ENCODE measurements at regions not wholly inside any gene's neighbourhood (a gene's known extent, or its start where the extent isn't known, plus 50 kb on each side); places are given as distances from the start of the nearest gene placed in this dataset.

- no peak for DNase-seq
Observed at GRCh38 chr22:25368271-25368670, 148.8 kb downstream of the CRYBB2 start.

- DNase-seq, result no peak
Observed at GRCh38 chr22:25369041-25369440, 149.6 kb downstream of the CRYBB2 start.

GRCh38 chr22:25370322-25370721 is 150.9 kb downstream of the CRYBB2 start:
- no peak for DNase-seq

- no peak for DNase-seq
Observed at GRCh38 chr22:25372000-25372595, 152.7 kb downstream of the CRYBB2 start.

- no peak for DNase-seq
Observed at GRCh38 chr22:25373961-25374360, 154.5 kb downstream of the CRYBB2 start.

GRCh38 chr22:25374869-25375268 is 155.4 kb downstream of the CRYBB2 start:
- DNase-seq, result no peak

- no peak for DNase-seq
Observed at GRCh38 chr22:25375683-25376082, 156.2 kb downstream of the CRYBB2 start.

- no peak for DNase-seq
Observed at GRCh38 chr22:25377699-25378098, 158.3 kb downstream of the CRYBB2 start.

GRCh38 chr22:25380122-25380747 is 160.8 kb downstream of the CRYBB2 start:
- DNase-seq, result no peak

- DNase-seq, result no peak
Observed at GRCh38 chr22:25382762-25383161, 163.3 kb downstream of the CRYBB2 start.

GRCh38 chr22:25383278-25383820 is 163.9 kb downstream of the CRYBB2 start:
- DNase-seq, result no peak

- no peak for DNase-seq
Observed at GRCh38 chr22:25383892-25384291, 164.5 kb downstream of the CRYBB2 start.

GRCh38 chr22:25386538-25386884 is 167.1 kb downstream of the CRYBB2 start:
- no peak for DNase-seq

GRCh38 chr22:25388415-25388814 is 169.0 kb downstream of the CRYBB2 start:
- DNase-seq, result no peak

- DNase-seq, result no peak
Observed at GRCh38 chr22:25388866-25389540, 169.6 kb downstream of the CRYBB2 start.

- DNase-seq, result no peak
Observed at GRCh38 chr22:25389541-25389919, 170.1 kb downstream of the CRYBB2 start.

- DNase-seq, result no peak
Observed at GRCh38 chr22:25390297-25391240, 171.1 kb downstream of the CRYBB2 start.

GRCh38 chr22:25392584-25392983 is 171.9 kb upstream of the GRK3 start:
- no peak for DNase-seq

- no peak for DNase-seq
Observed at GRCh38 chr22:25393121-25393805, 171.2 kb upstream of the GRK3 start.

GRCh38 chr22:25395468-25395867 is 169.0 kb upstream of the GRK3 start:
- no peak for DNase-seq

GRCh38 chr22:25395915-25396314 is 168.6 kb upstream of the GRK3 start:
- no peak for DNase-seq

- no peak for DNase-seq
Observed at GRCh38 chr22:25396615-25397200, 167.8 kb upstream of the GRK3 start.

Data from activated CD4-positive, alpha-beta T cell treated with anti-CD3 and anti-CD28 coated beads, Interleukin-2, amount 50 U/mL, for 4 hours (primary cell).